ENCODE measurements at regions not wholly inside any gene's neighbourhood (a gene's known extent, or its start where the extent isn't known, plus 50 kb on each side); places are given as distances from the start of the nearest gene placed in this dataset.

GRCh38 chr5:56507351-56507930 is 274.3 kb upstream of the ANKRD55 start:
- TF ChIP-seq ZFX (IDR thresholded peaks at IDR 0.05; ENCODE audit: borderline replicate concordance) (no peak), CTCF (IDR thresholded peaks at IDR 0.05) (no peak)
- no peak overlapping the region for H3K27ac ChIP-seq

GRCh38 chr5:56506211-56506965 is 273.3 kb upstream of the ANKRD55 start:
- no peak overlapping the region for H3K27ac ChIP-seq
- no peak for TF ChIP-seq ZFX (IDR thresholded peaks at IDR 0.05; ENCODE audit: borderline replicate concordance)
- TF ChIP-seq CTCF (IDR thresholded peaks at IDR 0.05), result no peak

- TF ChIP-seq ZFX (IDR thresholded peaks at IDR 0.05; ENCODE audit: borderline replicate concordance) (no peak), CTCF (IDR thresholded peaks at IDR 0.05) (no peak)
- no peak overlapping the region for H3K27ac ChIP-seq
Observed at GRCh38 chr5:56503929-56504328, 270.8 kb upstream of the ANKRD55 start.

GRCh38 chr5:56501781-56502557 is 268.8 kb upstream of the ANKRD55 start:
- TF ChIP-seq CTCF (IDR thresholded peaks at IDR 0.05), result no peak
- TF ChIP-seq ZFX (IDR thresholded peaks at IDR 0.05; ENCODE audit: borderline replicate concordance), result no peak
- no peak overlapping the region for H3K27ac ChIP-seq

GRCh38 chr5:56499901-56500300 is 266.8 kb upstream of the ANKRD55 start:
- no peak for TF ChIP-seq CTCF (IDR thresholded peaks at IDR 0.05)
- TF ChIP-seq ZFX (IDR thresholded peaks at IDR 0.05; ENCODE audit: borderline replicate concordance), result no peak
- no peak overlapping the region for H3K27ac ChIP-seq

- TF ChIP-seq ZFX (IDR thresholded peaks at IDR 0.05; ENCODE audit: borderline replicate concordance) (no peak), CTCF (IDR thresholded peaks at IDR 0.05) (no peak)
- no peak overlapping the region for H3K27ac ChIP-seq
Observed at GRCh38 chr5:56499491-56499890, 266.4 kb upstream of the ANKRD55 start.
